Left colon (tissue), 2 donors: ENCODE measurements at regions not wholly inside any gene's neighbourhood (a gene's known extent, or its start where the extent isn't known, plus 50 kb on each side); places are given as distances from the start of the nearest gene placed in this dataset.

ENCODE experiments used
- ATAC-seq: fragments of 200-7000 bp; cut with Tn5 transposase; one replicate; pipeline ENCODE4 v1.9.1; 2020; ENCODE audit warnings: mild to moderate bottlenecking, moderate library complexity
- DNase-seq, 2 donors: peaks; one replicate each; pipeline ENCODE4 v3.0.0-alpha.2; 2020
- intact Hi-C, 2 donors: fragments of 100-400 bp; cut with DNase I in 1 of 2; cut with micrococcal nuclease in 1 of 2; formaldehyde crosslinking; loops; one replicate each; pipeline versions ENCODE4 v1.11.2 to v1.14.0; 2022; cut with DNase I, micrococcal nuclease
- donor health status: DM: no; HTN: no; CAD: no.
- donor health status: DM: yes; HTN: yes; CAD: no.

DNA sequence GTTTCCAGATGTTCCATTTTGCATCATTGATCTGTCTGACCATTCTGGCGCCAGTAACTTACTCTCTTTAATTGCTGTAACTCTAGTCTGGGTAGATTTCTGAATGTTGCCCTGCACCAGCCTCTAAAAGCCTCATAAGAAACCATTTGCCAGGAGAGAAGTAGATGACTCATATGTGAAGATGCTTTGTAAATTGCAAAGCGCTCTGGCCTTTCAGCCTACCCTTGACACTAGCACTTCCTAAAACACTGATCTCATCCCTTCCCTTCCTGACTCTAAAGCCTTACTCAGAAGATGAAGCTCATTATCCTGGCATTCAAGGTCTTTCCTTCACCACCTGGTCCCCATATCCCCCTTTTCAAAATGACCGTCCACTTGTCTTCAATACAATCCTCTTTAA, 193.2 kb upstream of the MEX3C start:
- ATAC-seq: no peak
- intact Hi-C loops: no loop called here
- no peak for DNase-seq

DNA sequence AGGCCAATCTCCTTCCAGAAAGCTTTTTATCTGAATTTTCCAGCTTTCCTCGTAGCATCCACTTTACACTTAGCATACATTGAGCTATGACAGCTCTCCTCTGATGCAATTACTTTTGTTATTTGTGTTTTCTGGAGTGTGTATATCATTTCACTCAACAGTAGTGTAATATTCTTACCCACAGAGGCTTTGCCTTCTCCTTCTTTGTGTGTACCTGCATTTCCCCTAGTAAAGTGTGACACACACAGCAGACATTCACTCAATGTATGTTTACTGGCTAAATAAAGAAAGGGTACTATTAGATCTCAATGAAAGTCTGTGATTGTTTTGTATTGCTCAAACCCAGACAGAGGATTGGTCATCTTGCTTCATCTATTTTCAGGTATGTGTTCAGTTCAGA, 193.7 kb upstream of the MEX3C start:
- ATAC-seq (no peak), DNase-seq (no peak)
- intact Hi-C loops: no loop called here

- no peak for ATAC-seq
- DNase-seq: no peak
- intact Hi-C loops: no loop called here
Measured at GRCh38 chr18:51391731-51392130, 194.2 kb upstream of the MEX3C start.

- DNase-seq: no peak
- no peak for ATAC-seq
- intact Hi-C loops: no loop called here
Measured at GRCh38 chr18:51397347-51397962, 200.0 kb upstream of the MEX3C start.

DNA sequence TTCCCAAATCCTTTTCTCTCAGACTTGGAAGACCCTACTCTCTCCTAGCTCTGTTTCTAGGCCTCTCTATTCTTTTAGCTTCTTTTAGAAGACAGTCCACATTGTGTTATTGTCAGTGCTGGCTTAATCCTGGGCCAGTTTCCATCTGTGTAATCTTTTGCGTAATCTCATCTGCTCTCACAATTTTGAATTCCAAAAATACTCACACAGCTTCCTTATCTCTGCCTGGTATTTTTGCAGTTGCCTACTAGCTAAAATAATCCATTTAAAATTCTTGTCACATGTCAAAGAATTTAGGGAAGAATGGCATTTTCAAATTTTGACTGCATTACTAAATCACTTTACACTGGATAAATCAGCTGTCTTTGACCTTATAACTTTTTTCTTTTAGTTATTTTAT, 200.6 kb upstream of the MEX3C start:
- ATAC-seq: no peak
- intact Hi-C loops: no loop called here
- DNase-seq: no peak

DNA sequence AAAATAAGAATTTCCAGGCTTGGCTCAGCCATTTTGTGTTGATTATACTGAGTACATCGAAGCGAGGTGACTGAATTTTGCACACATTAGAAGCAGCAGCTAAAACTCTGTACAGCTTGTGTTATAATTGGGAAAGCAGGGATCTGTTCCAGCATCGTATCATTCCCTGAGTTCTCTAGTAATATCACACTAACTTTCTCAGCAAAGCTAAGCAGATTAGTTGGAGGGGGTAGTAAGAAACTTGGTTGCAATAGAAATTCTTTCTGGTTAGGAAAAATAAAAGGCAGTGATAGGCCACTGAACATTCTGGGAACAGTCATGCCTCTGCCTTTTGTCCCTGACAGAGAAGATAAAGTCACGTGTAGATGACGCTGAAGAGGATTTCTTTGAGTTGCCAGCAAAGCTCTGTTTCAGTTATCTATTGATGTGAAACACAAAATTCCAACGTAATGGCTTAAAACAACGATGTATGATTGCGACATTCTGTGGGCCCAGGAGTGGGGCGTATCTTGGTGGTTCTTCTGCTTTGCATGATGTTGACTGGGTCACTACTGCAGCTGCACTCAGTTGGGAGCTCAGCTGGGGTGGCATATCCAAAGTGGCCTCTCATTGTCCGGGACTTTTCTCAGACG, 202.1 kb upstream of the MEX3C start:
- ATAC-seq (no peak), DNase-seq (no peak)
- intact Hi-C loops: no loop called here

DNA sequence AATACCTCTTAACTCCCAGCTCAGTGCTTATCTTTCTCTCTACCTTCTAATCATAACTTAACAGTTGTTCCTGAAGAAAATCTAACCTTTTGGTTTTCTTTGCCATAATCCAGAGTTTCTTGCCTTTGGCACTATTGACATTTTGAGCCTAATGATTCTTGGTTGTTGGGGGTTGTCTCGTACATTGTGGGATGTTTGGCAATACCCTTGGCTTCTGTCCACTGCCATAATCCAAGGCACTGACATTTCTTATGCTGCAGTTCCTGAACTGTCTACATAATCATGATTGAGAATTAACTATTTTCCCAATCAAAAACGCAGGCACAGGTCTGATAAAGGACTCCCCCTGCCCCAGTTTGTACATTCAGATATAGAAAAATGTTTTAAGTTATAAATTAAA, 203.2 kb upstream of the MEX3C start:
- intact Hi-C loops: no loop called here
- DNase-seq (no peak), ATAC-seq (no peak)

DNA sequence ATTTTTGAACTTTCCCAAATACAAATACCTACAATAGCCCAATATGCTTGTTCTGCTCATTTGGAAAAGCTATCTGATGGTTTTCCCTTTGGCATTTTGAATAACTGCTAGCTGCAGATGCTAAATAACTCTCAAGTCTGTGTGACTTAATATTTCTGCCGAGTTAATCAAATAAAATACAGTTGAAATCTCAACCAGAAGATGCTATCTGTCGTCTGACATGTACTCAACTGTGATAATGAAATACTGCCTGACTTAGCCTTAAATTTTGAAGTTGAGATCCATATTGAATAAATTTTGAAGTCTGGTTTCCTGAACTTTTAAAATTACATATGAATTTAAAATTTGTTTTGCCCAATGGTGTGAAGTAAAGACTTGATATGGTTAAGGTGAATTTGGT, 204.4 kb upstream of the MEX3C start:
- DNase-seq: no peak
- no peak for ATAC-seq
- intact Hi-C loops: no loop called here

- ATAC-seq (no peak), DNase-seq (no peak)
- intact Hi-C loops: no loop called here
Measured at GRCh38 chr18:51404620-51405019, 207.1 kb upstream of the MEX3C start.

DNA sequence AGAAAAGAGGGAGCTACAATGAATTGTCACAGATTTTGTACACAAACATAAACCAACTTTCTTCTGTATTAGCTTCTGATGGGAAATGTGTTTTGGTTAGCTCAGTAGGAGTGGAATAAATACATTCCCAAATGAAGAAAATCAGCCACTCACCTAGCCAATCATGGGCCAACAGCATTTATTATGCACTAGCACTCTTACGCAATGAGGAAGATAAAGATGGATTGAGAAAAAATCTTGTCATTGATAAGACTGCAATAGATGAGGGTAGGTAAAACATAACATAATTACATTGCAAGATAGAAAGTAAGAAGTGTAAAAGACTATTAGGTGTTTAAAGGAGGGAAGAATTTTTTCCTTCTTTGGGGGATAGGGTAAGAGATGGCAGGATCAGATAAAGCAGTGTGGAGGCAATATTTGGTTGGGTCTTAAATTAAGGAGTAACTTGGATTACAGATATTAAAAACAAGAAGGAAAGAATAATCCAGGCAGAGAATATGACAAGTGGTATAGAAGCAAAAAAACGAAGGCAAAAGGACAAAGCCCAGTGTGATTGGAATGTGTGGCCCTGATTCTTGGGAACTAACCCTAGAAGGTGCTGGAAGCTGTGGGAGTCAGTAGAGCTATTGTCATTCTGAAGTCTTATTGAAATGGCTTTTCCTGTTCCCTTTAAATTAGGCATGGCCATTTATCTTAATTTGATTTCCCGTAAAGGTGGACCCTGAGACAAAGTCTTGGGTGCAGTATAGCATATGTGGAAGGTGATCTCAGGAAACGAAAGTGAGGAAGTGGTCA, 208.4 kb upstream of the MEX3C start:
- no peak for ATAC-seq
- intact Hi-C loops: no loop called here
- DNase-seq: no peak

DNA sequence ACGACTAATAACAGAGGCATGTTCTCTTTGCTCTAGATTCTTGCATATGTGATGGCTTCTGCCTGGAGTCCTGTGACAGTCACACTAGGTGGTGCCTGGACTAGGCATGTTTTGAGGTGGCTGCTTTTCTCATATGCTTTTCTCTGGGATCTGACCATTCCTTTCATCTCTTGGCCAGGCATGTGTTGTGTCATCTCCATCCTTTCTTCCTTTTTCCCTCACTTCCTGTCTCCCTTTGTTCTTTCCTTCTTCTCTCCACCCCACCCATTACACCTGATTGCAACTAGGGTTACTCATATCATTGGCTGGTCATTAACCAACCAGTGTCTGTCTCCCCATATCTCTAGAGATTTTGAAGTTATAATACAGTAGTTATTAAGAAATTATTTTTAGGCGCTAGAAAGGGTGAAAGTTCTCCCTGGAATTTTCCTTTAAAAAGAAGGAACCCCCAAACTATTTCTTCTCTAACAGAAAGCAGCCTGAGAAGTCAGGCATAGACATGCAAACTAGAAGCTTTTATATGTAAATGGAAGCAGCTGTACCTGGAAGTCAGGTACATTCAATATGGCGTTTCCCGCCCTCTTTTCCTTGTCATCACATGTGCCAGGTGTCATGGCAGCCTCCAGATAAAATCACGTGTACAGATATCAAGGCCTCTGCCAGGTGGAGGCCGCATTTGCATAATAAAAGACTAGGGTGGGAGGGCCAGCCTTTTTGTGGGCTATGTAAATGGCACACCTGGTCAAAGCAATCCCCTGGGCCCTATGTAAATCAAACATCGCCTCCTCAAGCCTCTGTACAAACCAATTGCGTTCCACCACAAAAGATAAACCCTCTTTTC, 220.4 kb upstream of the MEX3C start:
- DNase-seq (no peak), ATAC-seq (no peak)
- intact Hi-C loops: no loop called here

DNA sequence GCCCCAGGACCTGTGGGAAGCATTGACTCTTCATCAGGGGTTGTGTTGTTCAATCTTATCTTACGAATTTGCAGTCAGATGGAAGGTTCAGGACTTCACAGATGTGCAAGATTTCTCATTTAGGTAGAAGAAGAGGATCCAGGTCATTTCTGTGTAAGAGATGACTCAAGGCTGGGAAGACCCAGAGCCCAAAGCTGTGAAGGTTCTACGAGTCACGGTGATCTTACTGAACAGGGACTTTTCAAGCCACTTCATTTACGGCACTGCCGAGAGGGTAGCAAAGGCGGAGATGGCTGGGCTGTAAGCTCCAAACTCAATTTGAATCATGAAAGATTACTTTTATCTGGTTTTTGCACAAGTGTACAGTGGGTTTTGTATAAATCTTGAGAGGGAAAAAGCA, 228.0 kb upstream of the MEX3C start:
- DNase-seq (no peak), ATAC-seq (no peak)
- intact Hi-C loops: no loop called here

GRCh38 chr18:51425889-51426288, 228.4 kb upstream of the MEX3C start:
- DNase-seq: no peak
- intact Hi-C loops: no loop called here

GRCh38 chr18:51426996-51427395, 229.5 kb upstream of the MEX3C start:
- intact Hi-C loops: no loop called here
- ATAC-seq: no peak

More at GRCh38 chr18:51425889-51426288, 228.4 kb upstream of the MEX3C start:
- peak; percentile 65 for ATAC-seq

GRCh38 chr18:51429644-51430043, 232.2 kb upstream of the MEX3C start:
- ATAC-seq (no peak), DNase-seq (no peak)
- intact Hi-C loops: no loop called here

More at GRCh38 chr18:51426996-51427395, 229.5 kb upstream of the MEX3C start:
- DNase-seq: no peak

DNA sequence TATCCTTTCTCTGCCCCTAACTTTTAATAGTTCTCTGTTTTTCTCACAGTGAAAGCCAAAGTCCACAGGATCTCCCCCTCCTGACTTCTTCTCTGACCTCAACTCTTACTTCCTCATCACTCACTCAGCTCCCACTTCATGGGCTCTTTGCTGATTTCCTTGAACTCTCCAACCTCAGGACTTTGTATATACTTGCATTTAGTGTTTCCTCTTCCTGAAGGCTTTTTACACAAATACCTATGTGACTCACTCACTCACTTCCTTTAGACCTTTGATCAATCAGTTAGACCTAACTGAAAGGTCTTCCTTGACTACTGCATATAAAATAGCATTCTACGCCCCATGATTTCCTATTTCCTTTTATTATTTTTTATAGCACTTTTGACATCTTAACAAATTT, 233.1 kb upstream of the MEX3C start:
- peak; percentile 66 for ATAC-seq
- intact Hi-C loops: no loop called here
- no peak for DNase-seq

DNA sequence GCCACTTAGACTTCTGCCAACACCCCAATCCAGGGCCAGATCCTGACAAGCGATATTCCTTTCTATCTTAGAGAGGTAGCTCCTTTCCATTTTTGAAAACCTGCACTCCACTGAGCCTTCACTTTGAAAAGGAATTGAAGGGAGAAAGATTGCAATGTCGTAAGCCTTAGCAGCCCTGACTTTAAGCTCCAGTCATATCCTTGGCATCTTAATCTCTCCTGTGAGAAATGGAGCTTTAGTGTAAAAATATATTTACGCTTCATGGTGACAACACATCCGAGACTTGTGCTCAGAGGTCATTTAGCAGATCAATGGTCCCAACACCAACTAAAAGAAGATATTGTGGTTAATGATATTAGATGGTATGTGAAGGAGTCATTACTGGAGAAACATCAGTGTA, 235.8 kb upstream of the MEX3C start:
- DNase-seq (no peak), ATAC-seq (no peak)
- intact Hi-C loops: no loop called here

DNA sequence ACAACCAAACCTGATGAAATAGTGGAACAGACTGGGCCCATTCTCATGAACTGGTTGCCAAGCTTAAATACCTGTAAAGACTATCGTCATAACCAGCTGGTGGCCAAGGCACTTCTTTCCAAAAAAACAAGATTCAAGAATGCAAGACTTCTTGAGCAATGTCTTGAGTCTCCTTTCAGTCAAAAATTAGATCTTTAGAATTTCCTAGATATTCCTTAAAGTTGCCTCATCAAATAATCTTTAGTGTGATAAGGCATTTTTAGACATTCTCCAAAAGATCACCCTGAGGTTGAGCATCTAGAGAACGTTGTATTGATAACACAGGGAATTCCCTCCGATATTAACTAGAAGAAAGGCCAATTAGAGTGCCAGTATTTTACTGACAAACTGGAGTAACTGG, 236.4 kb upstream of the MEX3C start:
- intact Hi-C loops: no loop called here
- no peak for DNase-seq
- ATAC-seq: no peak
